ENCODE measurements at regions not wholly inside any gene's neighbourhood (a gene's known extent, or its start where the extent isn't known, plus 50 kb on each side); places are given as distances from the start of the nearest gene placed in this dataset.

- peak in 1 of 2 donors; percentile 48 for DNase-seq
- H3K4me1 ChIP-seq = peaks cover 5 to 22% (median 15%) of the 10 kb centered on the region in 4 donors
- H3K4me3 ChIP-seq = no peak overlapping the region
- H3K9me3 ChIP-seq = no peaks in the 10 kb centered on the region
- intact Hi-C loops (cut with DNase I; ENCODE audit: low total_unique reads) = no loop called here
- H3K27me3 ChIP-seq = no peaks in the 10 kb centered on the region
- H3K27ac ChIP-seq = peak overlapping the region in 4 of 5 donors; percentile 8 to 64 (median 50)
- no peaks in the 10 kb centered on the region for H3K36me3 ChIP-seq
- TF ChIP-seq POLR2AphosphoS5 (IDR thresholded peaks at IDR 0.05) = no peak
- TF ChIP-seq, protein P1, sequence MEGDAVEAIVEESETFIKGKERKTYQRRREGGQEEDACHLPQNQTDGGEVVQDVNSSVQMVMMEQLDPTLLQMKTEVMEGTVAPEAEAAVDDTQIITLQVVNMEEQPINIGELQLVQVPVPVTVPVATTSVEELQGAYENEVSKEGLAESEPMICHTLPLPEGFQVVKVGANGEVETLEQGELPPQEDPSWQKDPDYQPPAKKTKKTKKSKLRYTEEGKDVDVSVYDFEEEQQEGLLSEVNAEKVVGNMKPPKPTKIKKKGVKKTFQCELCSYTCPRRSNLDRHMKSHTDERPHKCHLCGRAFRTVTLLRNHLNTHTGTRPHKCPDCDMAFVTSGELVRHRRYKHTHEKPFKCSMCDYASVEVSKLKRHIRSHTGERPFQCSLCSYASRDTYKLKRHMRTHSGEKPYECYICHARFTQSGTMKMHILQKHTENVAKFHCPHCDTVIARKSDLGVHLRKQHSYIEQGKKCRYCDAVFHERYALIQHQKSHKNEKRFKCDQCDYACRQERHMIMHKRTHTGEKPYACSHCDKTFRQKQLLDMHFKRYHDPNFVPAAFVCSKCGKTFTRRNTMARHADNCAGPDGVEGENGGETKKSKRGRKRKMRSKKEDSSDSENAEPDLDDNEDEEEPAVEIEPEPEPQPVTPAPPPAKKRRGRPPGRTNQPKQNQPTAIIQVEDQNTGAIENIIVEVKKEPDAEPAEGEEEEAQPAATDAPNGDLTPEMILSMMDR (IDR thresholded peaks at IDR 0.05) = no peak
- no peak for TF ChIP-seq POLR2A (IDR thresholded peaks at IDR 0.05)
- TF ChIP-seq EP300 (IDR thresholded peaks at IDR 0.05) = no peak
Observed at GRCh38 chr9:108194154-108194553, 661.6 kb downstream of the ACTL7B start.

GRCh38 chr9:108193026-108193710, 662.6 kb downstream of the ACTL7B start:
- intact Hi-C loops (cut with DNase I; ENCODE audit: low total_unique reads) = no loop called here
- no peak for TF ChIP-seq POLR2A (IDR thresholded peaks at IDR 0.05)
- no peak for TF ChIP-seq EP300 (IDR thresholded peaks at IDR 0.05)
- no peak for TF ChIP-seq POLR2AphosphoS5 (IDR thresholded peaks at IDR 0.05)
- TF ChIP-seq, protein P1 (IDR thresholded peaks at IDR 0.05) = no peak
- no peak overlapping the region for H3K27ac ChIP-seq
- H3K27me3 ChIP-seq = no peaks in the 10 kb centered on the region
- H3K4me3 ChIP-seq = no peak overlapping the region
- WGBS, 5 donors = 76 to 81% (median 79%) methylated on average over 8 of the region's 8 CpGs
- no peaks in the 10 kb centered on the region for H3K9me3 ChIP-seq
- no peaks in the 10 kb centered on the region for H3K36me3 ChIP-seq
- no peak for DNase-seq
- H3K4me1 ChIP-seq = peaks cover 5 to 22% (median 15%) of the 10 kb centered on the region in 4 donors

DNA sequence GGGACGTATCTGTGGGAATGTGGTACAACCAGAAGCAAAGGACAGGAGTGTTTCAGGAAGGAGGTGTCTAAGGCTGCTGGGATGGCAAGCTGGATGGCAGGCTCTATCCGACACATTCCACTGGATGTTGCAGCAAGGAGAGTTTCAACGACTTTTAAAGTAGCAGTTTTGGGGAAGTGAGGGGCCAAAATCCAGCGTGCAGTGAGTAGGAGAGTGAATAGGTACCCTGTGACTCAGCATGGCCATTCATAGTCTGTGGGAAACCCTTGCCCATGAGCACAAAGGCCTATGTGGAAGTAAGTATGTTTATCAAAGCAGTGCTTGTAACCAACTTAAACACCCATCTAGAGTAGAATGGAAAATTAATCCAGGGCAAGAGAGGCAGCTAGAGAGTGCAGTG, 664.7 kb downstream of the ACTL7B start:
- Histone ChIP-seq H3K27ac (no peak overlapping the region), H3K4me3 (no peak overlapping the region), H3K4me1 (peaks cover 1 to 25% (median 18%) of the 10 kb centered on the region in 4 donors), H3K36me3 (no peaks in the 10 kb centered on the region), H3K9me3 (no peaks in the 10 kb centered on the region), H3K27me3 (no peaks in the 10 kb centered on the region)
- WGBS, 5 donors = 69 to 77% (median 72%) methylated on average over 4 of the region's 4 CpGs
- TF ChIP-seq POLR2A (IDR thresholded peaks at IDR 0.05) (no peak), EP300 (IDR thresholded peaks at IDR 0.05) (no peak), POLR2AphosphoS5 (IDR thresholded peaks at IDR 0.05) (no peak)
- TF ChIP-seq, protein P1 (IDR thresholded peaks at IDR 0.05) = no peak
- intact Hi-C loops (cut with DNase I; ENCODE audit: low total_unique reads) = no loop called here
- DNase-seq = no peak

GRCh38 chr9:108188976-108189375, 666.8 kb downstream of the ACTL7B start:
- WGBS, 5 donors = 89 to 94% (median 93%) methylated on average over 2 of the region's 2 CpGs
- Histone ChIP-seq H3K9me3 (no peaks in the 10 kb centered on the region), H3K27ac (no peak overlapping the region), H3K27me3 (no peaks in the 10 kb centered on the region), H3K4me3 (no peak overlapping the region), H3K36me3 (no peaks in the 10 kb centered on the region), H3K4me1 (peaks cover 0 to 18% (median 7%) of the 10 kb centered on the region in 4 donors)
- intact Hi-C loops (cut with DNase I; ENCODE audit: low total_unique reads) = no loop called here
- TF ChIP-seq POLR2A (IDR thresholded peaks at IDR 0.05) (no peak), POLR2AphosphoS5 (IDR thresholded peaks at IDR 0.05) (no peak), EP300 (IDR thresholded peaks at IDR 0.05) (no peak)
- TF ChIP-seq, protein P1 (IDR thresholded peaks at IDR 0.05) = no peak
- no peak for DNase-seq
